Suppressor macrophage (primary cell): ENCODE measurements at regions not wholly inside any gene's neighbourhood (a gene's known extent, or its start where the extent isn't known, plus 50 kb on each side); places are given as distances from the start of the nearest gene placed in this dataset.

Source experiments
- DNase-seq, 4 experiments: peaks; one replicate each; pipeline ENCODE4 v3.0.0-alpha.2; 2020 to 2022

- no peak for DNase-seq
These were observed 289.7 kb upstream of the ZFHX3 start for GRCh38 chr16:73337373-73338296.

- DNase-seq: no peak
These were observed 281.7 kb upstream of the ZFHX3 start for GRCh38 chr16:73329358-73330286.

GRCh38 chr16:73326770-73327470 lies 279.0 kb upstream of the ZFHX3 start:
- DNase-seq: no peak

- no peak for DNase-seq
These were observed 278.3 kb upstream of the ZFHX3 start for GRCh38 chr16:73326221-73326620.

- peak in 3 of 4 experiments; percentile 27 to 53 (median 52) for DNase-seq
These were observed 276.0 kb upstream of the ZFHX3 start for GRCh38 chr16:73323880-73324279.

GRCh38 chr16:73322856-73323255 lies 274.9 kb upstream of the ZFHX3 start:
- no peak for DNase-seq

GRCh38 chr16:73321853-73322252 lies 273.9 kb upstream of the ZFHX3 start:
- no peak for DNase-seq

GRCh38 chr16:73319737-73320136 lies 271.8 kb upstream of the ZFHX3 start:
- DNase-seq: no peak

GRCh38 chr16:73319261-73319660 lies 271.3 kb upstream of the ZFHX3 start:
- DNase-seq: no peak

- no peak for DNase-seq
These were observed 269.5 kb upstream of the ZFHX3 start for GRCh38 chr16:73317321-73317857.

- peak in 2 of 4 experiments; percentile 22 to 39 for DNase-seq
These were observed 267.7 kb upstream of the ZFHX3 start for GRCh38 chr16:73315645-73316044.

- no peak for DNase-seq
These were observed 266.0 kb upstream of the ZFHX3 start for GRCh38 chr16:73313950-73314349.

- DNase-seq: no peak
These were observed 264.2 kb upstream of the ZFHX3 start for GRCh38 chr16:73311857-73312723.

- DNase-seq: peak; percentile 33 to 80 (median 64)
These were observed 260.8 kb upstream of the ZFHX3 start for GRCh38 chr16:73308771-73309170.

- DNase-seq: peak in 1 of 4 experiments; percentile 13
These were observed 259.0 kb upstream of the ZFHX3 start for GRCh38 chr16:73306901-73307413.

GRCh38 chr16:73304008-73304774 lies 256.3 kb upstream of the ZFHX3 start:
- no peak for DNase-seq

- no peak for DNase-seq
These were observed 255.0 kb upstream of the ZFHX3 start for GRCh38 chr16:73302942-73303341.

- DNase-seq: no peak
These were observed 254.1 kb upstream of the ZFHX3 start for GRCh38 chr16:73301984-73302383.

GRCh38 chr16:73299346-73299745 lies 251.4 kb upstream of the ZFHX3 start:
- DNase-seq: no peak

- no peak for DNase-seq
These were observed 250.6 kb upstream of the ZFHX3 start for GRCh38 chr16:73298562-73298961.
